ENCODE measurements at regions not wholly inside any gene's neighbourhood (a gene's known extent, or its start where the extent isn't known, plus 50 kb on each side); places are given as distances from the start of the nearest gene placed in this dataset.
A peak's percentile ranks its signal among the peaks of the same experiment; 100 is the strongest.

- ChIA-PET CTCF (interaction anchor here (16.9 kb wide), 1 partner anchor 419 kb away, joined by 345 read pairs; no protein-coding TSS in a partner anchor), POLR2A (no interaction called here)
- 90% methylated on average over 1 of the region's 1 CpG for WGBS (ENCODE audit: missing lambda C conversion rate)
- Histone ChIP-seq H3K9me3 (peaks cover 72% of the 10 kb centered on the region), H3K4me3 (no peak overlapping the region), H3K4me2 (no peak overlapping the region), H3K27ac (no peak overlapping the region), H3K4me1 (peaks cover 13% of the 10 kb centered on the region)
- FAIRE-seq (peak; percentile 56), DNase-seq (ENCODE audit: low read depth in 1 of 2, low spot score in 1 of 2) (no peak), ATAC-seq (no peak)
- TF ChIP-seq HEYL (CRISPR knock-in tag; IDR thresholded peaks at IDR 0.05) (no peak), ESRRA (IDR thresholded peaks at IDR 0.05; ENCODE audit: borderline replicate concordance, low read length) (no peak), HMGXB4 (CRISPR knock-in tag; IDR thresholded peaks at IDR 0.05; ENCODE audit: borderline replicate concordance) (no peak), RFX5 (IDR thresholded peaks at IDR 0.05) (no peak), HOXB5 (CRISPR knock-in tag; IDR thresholded peaks at IDR 0.05) (no peak), E2F6 (IDR thresholded peaks at IDR 0.05; ENCODE audit: borderline replicate concordance, low read depth) (no peak), MAX (IDR thresholded peaks at IDR 0.05) (no peak), EHMT2 (IDR thresholded peaks at IDR 0.05; ENCODE audit: low read depth) (no peak), RAD21 (conservative IDR thresholded peaks at IDR 0.05 in 1 of 2, IDR thresholded peaks at IDR 0.05 in 1 of 2) (no peak), ELK1 (IDR thresholded peaks at IDR 0.05; ENCODE audit: low read depth, low read length) (no peak), TFCP2L1 (CRISPR knock-in tag; IDR thresholded peaks at IDR 0.05) (no peak)
Measured at GRCh38 chr9:22232971-22233370, 213.7 kb upstream of the DMRTA1 start.

GRCh38 chr9:22237497-22238363 is 208.9 kb upstream of the DMRTA1 start:
- peak; percentile 53 to 65 for DNase-seq (ENCODE audit: low read depth in 1 of 2, low spot score in 1 of 2)
- Histone ChIP-seq H3K9me3 (peaks cover 28% of the 10 kb centered on the region), H3K4me3 (peak overlapping the region; percentile 19; the same call in 2 of the 3 replicates), H3K4me1 (peaks cover 54% of the 10 kb centered on the region), H3K27ac (peak overlapping the region; percentile 85 to 90), H3K4me2 (peak overlapping the region; percentile 71)
- WGBS (ENCODE audit: missing lambda C conversion rate) = 51% methylated on average over 3 of the region's 3 CpGs
- ChIA-PET CTCF (interaction anchor here (0.9 to 16.9 kb wide), 16 partner anchors 8 to 911 kb away, joined by 3 to 345 read pairs (median 5); no protein-coding TSS in a partner anchor), POLR2A (interaction anchor here (1.7 to 2.2 kb wide), 2 partner anchors 26 to 424 kb away, joined by 7 to 8 read pairs; no protein-coding TSS in a partner anchor)
- peak; percentile 86 for ATAC-seq
- peak; percentile 85 for FAIRE-seq
- TF ChIP-seq KDM1A (IDR thresholded peaks at IDR 0.05; ENCODE audit: low read depth) = no peak
- peak; percentile 88 for TF ChIP-seq FOSL2 (IDR thresholded peaks at IDR 0.05)
- TF ChIP-seq FOSL2 (CRISPR knock-in tag; IDR thresholded peaks at IDR 0.05) = peak; percentile 89
- TF ChIP-seq MAZ (IDR thresholded peaks at IDR 0.05; ENCODE audit: borderline replicate concordance, low read depth, low read length) = no peak
- no peak for TF ChIP-seq USF2 (IDR thresholded peaks at IDR 0.05)
- peak; percentile 50 to 59; a peak in 2 of 5 replicates for TF ChIP-seq EP300 (IDR thresholded peaks at IDR 0.05)
- TF ChIP-seq JUN (IDR thresholded peaks at IDR 0.05) = peak; percentile 55 to 62; a peak in 2 of 5 replicates
- no peak for TF ChIP-seq BHLHE40 (IDR thresholded peaks at IDR 0.05; ENCODE audit: low read depth, low read length)
- no peak for TF ChIP-seq HOXB5 (CRISPR knock-in tag; IDR thresholded peaks at IDR 0.05)
- TF ChIP-seq NFE2L2 (conservative IDR thresholded peaks at IDR 0.05; ENCODE audit: low read length) = no peak
- no peak for TF ChIP-seq NPAS2 (CRISPR knock-in tag; IDR thresholded peaks at IDR 0.05; ENCODE audit: borderline replicate concordance)
- TF ChIP-seq FOSB (CRISPR knock-in tag; IDR thresholded peaks at IDR 0.05) = no peak
- TF ChIP-seq JUNB (IDR thresholded peaks at IDR 0.05) = peak; percentile 86
- TF ChIP-seq RAD21 (conservative IDR thresholded peaks at IDR 0.05 in 1 of 2, IDR thresholded peaks at IDR 0.05 in 1 of 2) = 0 out of 5 replicates have a peak, but pooled peaks of 1 of the 2 experiments have one; percentile 33
- no peak; the same call in 1 of the 2 replicates for TF ChIP-seq GATA3 (IDR thresholded peaks at IDR 0.05; ENCODE audit: borderline replicate concordance)
- TF ChIP-seq BCL3 (IDR thresholded peaks at IDR 0.05) = 0 out of 3 replicates have a peak, but pooled peaks have one; percentile 14
- TF ChIP-seq ZNF302 (CRISPR knock-in tag; IDR thresholded peaks at IDR 0.05) = no peak
- no peak for TF ChIP-seq SREBF2 (IDR thresholded peaks at IDR 0.05)
- TF ChIP-seq E2F6 (IDR thresholded peaks at IDR 0.05; ENCODE audit: borderline replicate concordance, low read depth) = no peak
- no peak for TF ChIP-seq FOXS1 (CRISPR knock-in tag; IDR thresholded peaks at IDR 0.05)

All from A549 (cell line).